Adrenal gland (tissue), 5 donors: ENCODE measurements at regions not wholly inside any gene's neighbourhood (a gene's known extent, or its start where the extent isn't known, plus 50 kb on each side); places are given as distances from the start of the nearest gene placed in this dataset.

Source experiments
- CTCF ChIP-seq, 6 experiments: fragments of 450-650 bp in 4 of 6; fragments of 200-600 bp in 2 of 6; sonication (generic) in 1 of 6; IDR thresholded peaks; 1 replicate in 5 of 6; 2 replicates in 1 of 6; pipeline versions ENCODE4 v1.5.1 to v1.8.0; 2016 to 2021; ENCODE audit warnings: antibody characterized with exemption in 6 of 6, mild to moderate bottlenecking in 2 of 6, moderate library complexity in 1 of 6
- POLR2A ChIP-seq, 2 donors: fragments of 450-650 bp; IDR thresholded peaks; one replicate each; pipeline ENCODE4 v1.6.1; 2017; ENCODE audit warnings: antibody characterized with exemption in 2 of 2, mild to moderate bottlenecking in 2 of 2, moderate library complexity in 1 of 2
- donor health status: DM: no; HTN: no; CAD: no.

- TF ChIP-seq POLR2A (IDR thresholded peaks at IDR 0.05) (no peak), CTCF (IDR thresholded peaks at IDR 0.05) (no peak)
Measured at GRCh38 chr14:53444677-53445312, 291.7 kb upstream of the DDHD1 start.
